GM18861 (cell line): ENCODE measurements at regions not wholly inside any gene's neighbourhood (a gene's known extent, or its start where the extent isn't known, plus 50 kb on each side); places are given as distances from the start of the nearest gene placed in this dataset.
"Not testable (repeated sequence)": the region's sequence is repeated elsewhere in the genome, so short reads cannot be mapped to it uniquely, and the experiment has no call there.

Source experiments
- ATAC-seq: cut with Tn5 transposase; IDR thresholded peaks from one replicate; pipeline ENCODE4 v1.9.1; 2021; ENCODE audit not compliant: unreplicated experiment

DNA sequence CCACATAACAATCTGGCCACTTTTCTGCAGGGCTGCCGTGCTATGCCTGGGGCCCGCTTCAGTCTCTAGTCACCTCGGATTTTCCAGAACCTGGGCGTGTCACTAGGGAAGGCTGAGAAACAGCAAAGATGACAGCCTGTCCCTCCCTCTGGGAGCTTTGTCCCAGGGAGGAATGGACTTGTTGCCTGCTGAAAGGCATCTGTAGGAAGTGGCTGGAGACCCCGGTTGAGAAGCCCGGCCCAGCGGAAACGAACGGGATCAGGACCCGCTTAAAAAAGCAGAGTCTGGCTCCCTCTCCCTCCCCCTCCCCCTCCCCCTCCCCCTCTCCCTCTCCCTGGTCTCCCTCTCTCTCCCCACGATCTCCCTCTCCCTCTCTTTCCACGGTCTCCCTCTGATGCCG is 149.5 kb upstream of the ZNF516 start:
- ATAC-seq, result no peak

DNA sequence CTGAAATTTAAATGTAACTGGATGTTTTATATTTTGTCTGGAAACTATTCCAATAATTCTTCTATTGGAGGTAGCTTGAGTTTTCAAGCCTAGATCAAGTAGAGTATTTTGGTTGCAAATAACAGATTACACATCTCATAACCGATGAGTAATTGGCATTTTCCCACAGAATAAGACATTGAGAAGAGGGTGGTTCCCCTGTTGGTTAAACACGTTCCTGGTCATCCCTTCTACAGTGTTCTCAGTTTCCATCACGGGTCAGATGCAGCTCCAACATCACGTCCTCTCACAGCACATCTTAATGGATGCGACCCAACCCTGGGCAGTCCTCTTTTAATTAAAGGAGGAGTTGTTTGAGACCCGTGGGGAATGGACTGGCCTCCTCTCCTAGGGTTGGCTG is 149.0 kb upstream of the ZNF516 start:
- no peak for ATAC-seq

DNA sequence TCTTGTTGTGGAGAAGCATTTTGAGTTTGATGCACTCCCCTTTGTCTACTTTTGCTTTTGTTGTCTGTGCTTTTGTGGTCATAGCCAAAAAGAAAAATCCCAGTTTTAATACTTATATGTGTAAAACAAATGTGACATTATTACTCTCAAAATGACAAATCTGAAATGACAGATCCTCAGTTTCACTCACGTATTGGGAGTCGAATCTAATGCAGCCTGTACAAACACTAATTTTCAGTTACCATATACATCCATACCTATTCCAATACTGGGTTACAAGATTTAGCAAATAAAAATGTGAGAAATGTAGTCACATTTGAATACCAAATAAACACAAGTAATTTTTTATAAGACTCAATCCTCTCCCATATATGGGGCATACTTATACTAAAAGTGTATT is 148.2 kb upstream of the ZNF516 start:
- ATAC-seq, result no peak

DNA sequence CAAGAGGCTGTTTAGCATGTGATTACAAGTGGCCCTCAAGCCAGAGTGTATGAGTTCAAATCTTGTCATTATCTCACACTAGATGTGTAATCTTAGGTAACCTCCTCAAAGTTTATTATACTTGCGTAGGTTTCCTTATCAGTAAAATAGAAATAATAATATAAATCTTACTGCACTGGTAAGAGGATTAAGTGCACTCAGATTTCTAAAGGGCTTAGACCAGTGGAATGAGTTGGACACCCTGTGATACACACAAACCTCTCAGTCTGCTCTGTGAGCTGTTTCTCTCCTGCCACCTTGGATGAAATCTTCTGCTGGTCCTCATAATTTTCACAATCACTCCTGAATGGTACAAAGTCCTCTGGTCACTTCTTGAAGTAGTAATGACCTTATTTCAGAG is 145.4 kb upstream of the ZNF516 start:
- no peak for ATAC-seq

DNA sequence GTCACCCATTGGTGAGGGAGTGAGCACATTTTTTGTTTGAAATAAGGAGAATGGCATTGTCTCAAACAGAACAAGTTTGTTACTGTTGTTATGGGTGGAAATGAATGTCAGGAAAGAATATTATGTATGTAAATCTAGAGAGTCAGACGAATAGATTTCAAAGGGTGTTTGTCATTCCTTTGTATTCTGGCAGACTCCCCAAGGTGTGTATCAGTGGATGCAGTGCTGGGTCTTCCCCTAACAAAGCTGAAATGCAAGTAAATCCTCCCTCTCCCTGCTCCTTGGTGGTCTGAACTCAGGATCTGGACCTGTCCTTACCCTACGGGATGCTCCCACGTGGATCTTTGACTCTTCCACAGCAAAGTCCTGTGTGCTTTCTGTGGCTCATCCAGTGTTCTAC is 139.5 kb upstream of the ZNF516 start:
- no peak for ATAC-seq

DNA sequence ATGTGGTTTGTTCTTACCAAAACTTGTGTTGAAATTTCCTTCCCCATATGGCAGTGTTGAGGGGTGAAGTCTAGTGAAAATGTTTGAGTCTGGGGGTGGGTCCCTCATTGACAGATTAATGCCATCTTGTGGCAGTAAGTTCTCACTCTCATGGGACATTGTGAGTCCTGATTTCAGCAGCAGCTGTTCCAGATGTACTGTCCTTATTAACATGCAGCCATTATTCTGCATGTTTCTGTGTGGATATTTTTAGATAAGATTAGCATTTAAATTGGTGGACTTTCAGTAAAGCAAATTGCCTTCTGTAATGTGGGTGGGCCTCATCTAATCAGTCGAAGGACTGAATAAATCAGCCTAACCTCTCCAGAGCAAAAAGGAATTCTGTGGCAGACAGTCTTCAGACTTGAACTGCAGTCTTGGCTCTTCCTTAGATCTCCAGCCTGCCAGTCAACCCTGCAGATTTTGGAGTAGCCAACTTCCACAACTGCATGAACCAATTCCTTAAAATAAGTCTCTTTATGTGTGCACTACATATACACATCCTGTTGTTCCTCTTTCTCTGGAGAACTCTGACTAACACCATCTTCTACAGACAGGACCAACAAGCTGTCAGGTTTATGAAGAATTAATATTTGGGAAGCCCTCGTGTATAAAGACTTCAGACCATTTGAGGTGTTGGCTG is 138.7 kb upstream of the ZNF516 start:
- no peak for ATAC-seq

DNA sequence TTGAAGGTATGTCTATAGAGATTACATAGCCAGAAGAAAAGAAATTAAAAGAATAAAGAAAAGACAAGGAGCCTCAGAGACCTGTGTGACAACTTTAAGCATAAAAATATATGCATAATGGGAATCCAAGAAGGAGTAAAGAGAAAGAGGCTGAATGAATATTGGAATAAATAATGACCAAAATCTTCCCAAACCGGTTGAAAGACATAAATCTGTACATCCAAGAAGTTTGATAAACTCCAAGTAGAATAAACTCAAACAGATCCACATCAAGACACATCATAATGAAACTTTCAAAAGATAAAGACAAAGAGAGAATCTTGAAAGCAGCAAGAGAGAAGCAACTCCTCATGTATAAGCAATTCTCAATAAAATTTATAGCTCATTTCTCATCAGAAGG is 132.4 kb upstream of the ZNF516 start:
- ATAC-seq, result no peak

DNA sequence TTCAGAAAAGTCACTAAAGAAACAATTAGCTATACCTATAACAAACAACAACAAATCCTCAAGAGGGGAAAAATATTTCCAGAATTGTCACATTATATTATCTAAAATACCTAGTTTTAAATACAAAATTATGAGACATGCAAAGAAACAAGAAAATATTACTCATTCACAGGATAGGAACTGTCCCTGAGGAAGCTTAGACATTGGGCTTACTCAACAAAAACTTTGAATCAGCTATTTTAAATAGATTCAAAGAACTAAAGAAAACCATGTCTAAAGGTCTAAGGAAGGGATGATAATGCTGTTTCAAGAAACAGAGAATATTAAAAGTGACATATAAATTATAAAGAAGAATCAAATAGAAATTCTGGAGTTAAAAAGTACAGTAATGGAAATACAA is 131.9 kb upstream of the ZNF516 start:
- ATAC-seq, result no peak

DNA sequence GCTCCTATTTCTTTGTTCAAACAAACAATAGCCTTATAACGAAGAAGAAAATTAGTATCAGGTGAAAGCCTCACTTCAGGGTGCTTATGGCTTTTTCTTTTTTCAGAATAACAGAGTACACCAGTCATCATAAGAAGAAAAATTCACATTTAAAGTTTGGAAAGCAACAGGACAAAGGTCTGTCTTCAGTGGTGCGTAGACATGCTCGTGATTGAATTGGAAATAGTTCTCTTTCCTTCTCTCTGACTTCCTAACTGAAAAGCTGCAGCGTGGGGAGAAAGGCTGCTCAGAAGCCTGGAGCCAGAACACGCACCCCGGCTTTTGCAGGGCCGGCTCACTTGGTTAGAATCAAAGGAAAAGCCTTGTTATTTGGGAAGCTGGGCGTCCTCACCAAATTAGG is 127.6 kb upstream of the ZNF516 start:
- no peak for ATAC-seq

DNA sequence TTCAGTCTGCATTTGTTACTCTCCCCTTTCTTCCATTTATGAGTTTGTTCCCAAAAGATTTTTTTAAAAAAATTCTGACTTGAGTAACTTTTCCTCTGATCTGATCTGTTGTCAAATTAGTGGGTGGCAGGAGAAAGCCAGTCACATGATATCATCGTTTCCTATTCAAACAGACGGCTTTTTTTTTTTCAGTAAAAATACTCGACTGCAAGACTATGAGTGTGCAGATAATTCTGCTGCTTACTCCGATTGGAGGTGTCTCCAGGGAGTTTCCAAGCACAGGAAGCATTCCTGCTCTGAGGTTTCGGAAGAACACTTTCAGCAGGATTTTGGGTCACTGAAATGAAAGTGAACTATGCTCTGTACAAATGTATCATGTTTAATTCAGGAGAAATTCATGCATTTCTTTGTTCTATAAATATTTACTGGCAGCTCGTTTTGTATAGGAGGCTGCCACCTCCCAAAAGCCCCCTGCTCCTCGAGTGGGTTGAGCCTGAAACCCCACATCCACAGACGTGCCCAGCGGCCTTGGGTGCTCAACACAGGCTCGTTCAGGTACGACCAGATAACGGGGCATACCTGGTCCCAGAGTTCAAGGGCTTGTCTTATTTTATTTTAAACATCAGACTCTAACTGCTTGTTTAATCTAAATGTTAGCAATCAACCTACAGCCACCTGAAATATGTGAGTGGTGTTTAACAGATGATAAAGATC is 126.9 kb upstream of the ZNF516 start:
- ATAC-seq, result no peak

DNA sequence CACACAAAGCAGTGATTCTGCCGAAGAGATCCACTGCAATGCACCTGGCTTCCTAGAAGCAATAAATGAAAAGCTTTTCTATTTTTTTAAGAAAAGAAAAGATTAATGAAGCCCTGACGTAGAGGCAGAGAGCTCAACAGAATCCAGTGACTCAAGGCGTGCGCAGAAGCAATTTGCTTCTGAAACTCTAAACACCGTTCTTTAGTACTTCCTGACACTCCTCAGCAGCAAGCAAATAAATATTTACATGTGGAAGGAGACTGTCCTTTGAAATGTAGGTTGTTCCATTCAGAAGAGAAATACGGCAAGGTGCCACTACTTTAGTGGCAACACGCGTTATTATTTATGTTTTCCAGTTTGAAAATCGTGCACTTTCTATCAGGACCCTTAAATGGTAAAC is 126.2 kb upstream of the ZNF516 start:
- ATAC-seq, result no peak

DNA sequence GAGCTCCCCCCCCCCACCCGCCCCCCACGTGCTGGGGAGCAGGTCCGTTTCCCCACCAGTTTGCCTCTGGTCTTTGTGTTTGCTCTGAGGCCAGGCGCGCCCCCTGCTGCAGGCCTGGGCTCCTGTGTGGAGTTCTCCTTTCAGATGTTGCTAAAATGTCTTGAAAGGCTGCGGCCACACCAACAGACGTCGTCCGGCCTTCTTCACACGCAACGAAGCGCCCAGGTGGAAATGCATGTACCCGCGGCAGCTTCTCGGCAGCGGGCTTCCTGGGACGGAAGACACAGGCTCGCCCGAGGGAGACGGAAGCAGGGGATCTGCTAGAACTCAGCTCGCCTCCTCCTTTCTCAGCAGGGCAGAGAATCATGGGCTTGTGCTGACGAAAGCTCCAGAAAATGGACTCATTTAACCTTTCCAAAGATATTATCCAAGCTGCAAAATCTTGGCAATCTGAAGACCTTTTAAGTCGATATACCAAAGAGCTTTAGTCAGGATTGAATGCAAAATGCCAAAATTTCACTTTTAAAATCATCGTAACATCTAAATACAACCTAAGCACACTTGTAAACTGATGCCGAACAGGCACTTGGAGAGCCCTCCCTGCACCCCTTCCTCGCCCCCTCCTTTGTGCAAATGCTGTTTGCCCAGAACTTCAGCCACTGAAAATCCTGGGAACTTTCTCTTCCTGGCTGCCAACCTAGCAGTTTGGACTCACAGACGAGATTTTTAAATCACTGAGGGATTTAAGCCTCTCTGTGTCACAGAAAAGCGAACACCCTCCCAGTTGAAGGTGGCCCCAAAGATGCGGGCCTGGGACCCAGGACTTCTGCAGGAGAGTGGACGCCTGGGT is 125.5 kb upstream of the ZNF516 start:
- peak; percentile 96 for ATAC-seq

DNA sequence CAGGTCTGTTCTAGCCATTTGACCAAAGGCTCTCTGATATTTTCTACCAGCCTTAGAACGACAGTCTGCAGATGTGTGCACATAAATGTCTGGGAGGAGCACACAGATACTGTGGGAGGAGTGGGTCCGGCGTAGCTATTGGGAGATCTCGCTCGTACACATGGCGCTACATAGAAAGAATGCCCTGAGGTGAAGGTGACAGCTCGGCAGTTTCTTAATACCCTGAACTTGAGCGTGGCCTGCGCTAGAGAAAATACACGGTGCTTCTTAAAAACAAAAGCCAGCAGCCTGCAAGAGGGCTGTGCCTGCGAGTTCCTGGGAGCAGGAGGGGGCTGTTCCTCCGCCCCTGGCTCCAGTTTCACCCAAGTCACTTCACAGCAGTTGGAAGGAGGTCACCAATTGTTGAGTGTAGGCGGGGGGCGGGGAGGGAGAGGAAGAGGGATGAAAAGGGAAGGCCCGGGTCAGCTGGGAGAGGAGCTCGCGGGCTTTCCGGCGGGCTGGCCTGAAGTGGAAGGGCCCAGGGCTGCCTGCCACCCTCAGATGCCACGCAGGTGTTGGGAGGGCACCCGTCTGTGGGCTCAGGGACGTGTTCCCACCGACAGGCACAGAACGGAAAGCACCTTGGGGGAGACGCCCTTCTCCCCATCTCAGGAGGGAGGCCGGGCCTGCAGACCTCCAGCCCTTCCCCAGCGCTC is 124.7 kb upstream of the ZNF516 start:
- no peak for ATAC-seq

DNA sequence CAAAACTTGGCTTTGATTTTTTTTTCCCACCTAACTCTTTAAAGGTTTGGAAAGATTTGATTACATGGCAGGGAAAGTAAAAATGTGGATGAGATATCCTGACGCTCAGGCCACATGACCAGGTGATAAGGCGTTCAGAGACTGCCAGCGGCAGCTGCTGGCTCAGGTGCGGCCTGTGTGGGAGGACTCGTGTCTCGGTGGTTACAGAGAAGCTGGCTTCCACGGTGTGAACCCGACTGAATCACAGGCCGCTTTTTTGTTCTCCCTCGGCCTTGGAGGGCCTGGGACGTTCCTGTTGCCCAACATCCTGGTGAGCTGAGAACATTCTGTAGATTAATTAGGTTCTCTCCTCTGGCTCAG is 124.2 kb upstream of the ZNF516 start:
- no peak for ATAC-seq

DNA sequence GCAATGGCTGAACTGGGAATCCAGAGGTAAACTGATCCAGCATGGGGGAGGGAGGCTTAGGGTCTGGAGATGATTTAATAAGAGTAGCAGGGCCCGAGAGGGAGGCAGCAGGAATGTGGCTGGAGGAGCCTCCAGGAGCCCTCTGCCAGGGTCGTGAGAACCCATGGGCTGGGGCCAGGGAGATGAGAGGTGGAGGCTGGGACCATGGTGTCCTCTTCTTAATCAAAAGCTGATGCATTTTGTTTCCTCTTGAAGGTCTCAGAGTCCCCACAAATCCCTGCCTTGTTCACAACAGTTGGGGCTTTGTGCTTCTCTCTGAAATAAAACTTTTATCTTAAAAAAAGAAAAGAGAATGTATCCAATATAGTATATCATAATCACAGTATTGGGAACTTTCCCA is 123.7 kb upstream of the ZNF516 start:
- ATAC-seq, result no peak

DNA sequence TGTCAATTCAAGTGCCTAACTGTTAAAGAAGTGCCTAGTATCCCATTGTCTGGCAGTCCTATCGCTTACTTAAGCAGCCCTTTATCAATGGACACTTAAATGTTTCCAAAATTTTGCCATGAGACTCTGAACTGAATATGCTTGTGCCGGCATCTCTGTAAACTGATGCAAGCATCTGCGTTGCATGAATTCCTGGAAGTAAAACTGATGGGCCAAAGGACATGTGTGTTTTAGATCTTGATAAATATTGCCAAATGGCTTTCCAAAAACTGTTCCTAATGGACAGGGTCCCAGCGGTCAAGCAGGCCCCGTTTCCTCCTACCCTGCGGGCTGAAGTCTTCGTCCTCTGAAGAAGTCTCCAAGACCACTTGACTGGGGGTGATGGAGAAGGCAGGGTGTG is 121.3 kb upstream of the ZNF516 start:
- no peak for ATAC-seq

DNA sequence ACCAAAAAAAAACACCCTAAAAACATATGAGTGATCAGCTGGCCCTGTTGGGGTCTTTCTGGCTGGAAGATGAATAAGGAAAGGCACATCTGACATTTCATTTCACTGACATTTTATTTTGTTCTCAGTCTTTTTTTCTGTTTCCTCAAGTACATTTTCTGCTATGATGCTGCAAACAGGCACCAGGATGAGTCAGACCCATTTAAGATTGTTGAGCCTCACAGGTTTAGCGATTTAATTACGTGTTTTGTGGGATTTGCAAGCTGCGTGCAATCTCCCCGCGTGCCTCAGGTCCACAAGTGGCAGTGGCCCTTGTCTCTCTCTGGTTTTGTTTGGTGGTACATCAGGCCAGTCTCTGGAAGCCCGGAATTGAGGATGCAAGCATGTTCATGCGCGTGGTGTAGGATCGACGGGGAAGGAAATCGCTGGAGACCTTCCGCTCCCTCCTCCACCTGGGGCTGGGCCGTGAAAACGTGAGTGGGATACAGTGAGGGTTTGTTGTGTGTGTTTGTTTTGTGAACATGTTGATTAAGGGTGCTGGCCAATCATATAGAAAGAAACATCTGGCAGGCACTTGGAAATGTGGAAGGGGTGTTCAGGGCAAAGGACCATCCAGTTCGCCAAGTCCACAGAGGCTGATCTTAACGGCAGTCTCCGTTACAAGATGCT is 120.2 kb upstream of the ZNF516 start:
- ATAC-seq, result no peak

DNA sequence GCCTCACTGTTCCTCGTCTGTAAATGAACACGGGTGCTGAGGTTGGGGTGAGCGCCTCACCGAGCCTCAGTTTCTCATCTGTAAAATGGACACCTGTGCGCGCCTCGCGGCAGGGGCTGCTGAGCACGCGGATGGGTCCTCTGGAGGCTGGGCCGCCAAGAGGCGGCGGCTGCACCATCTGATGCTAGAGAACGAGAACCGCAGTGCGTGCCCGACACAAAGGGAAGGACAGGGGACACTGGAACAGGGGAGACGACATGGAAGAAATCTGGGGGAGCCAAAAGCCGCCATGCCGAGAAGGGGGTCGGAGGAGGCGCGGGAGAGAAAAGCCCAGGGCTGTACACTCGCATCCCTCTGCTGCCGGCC is 118.7 kb upstream of the ZNF516 start:
- ATAC-seq, result no peak

DNA sequence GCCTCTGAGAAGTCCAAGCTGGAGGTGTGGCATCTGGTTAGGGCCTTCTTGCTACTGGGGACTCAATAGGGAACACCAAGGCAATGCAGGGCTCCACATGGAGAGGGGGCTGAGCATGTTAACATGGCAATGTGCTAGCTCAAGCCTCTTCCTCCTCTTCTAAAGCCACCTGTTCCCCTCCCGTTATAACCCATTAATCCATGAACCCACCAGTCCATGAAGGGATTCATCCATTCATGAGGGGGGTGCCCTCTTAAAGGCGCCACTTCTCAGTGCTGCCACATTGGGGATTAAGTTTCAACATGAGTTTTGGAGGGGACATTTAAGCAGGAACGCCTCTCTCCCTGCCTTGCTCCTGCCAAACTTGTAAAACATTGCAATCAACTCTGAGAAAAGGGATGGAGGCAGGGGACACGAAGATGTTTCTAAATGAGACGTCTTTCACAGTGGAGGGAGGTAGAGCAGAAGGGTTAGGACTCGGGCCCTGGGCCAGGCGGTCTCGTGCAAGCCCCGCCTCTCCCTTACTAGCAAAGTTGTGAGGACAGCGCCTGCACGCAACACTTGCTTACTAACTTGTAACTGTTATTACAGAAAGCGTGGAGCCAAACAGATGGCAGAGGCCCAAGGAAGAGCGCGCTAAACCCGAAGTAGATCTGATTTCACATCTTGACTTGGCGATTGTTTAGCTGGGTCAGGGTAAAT is 118.2 kb upstream of the ZNF516 start:
- no peak for ATAC-seq

DNA sequence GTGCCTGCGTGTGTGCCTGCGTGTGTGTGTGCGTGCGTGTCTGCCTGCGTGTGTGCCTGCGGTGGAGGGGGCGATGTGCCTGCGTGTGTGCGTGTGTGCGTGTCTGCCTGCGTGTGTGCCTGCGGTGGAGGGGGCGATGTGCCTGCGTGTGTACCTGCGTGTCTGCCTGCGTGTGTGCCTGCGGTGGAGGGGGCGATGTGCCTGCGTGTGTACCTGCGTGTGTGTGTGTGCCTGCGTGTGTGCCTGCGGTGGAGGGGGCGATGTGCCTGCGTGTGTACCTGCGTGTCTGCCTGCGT is 116.7 kb upstream of the ZNF516 start:
- not testable (repeated sequence) for ATAC-seq
